Cardiac fibroblast (primary cell): ENCODE measurements at regions not wholly inside any gene's neighbourhood (a gene's known extent, or its start where the extent isn't known, plus 50 kb on each side); places are given as distances from the start of the nearest gene placed in this dataset.

Experiments
- DNase-seq, 2 donors: peaks; one replicate each; pipeline versions ENCODE4 v3.0.0 to v3.0.0-alpha.2; 2010; ENCODE audit warnings: low read depth in 2 of 2
- H3K4me3 ChIP-seq, 2 donors: replicated peaks in 1 of 2; 1 replicate in 1 of 2; 2 replicates in 1 of 2; pipeline ENCODE4 v1.5.1; 2011; ENCODE audit warnings: low read depth in 2 of 2, low read length in 2 of 2, mild to moderate bottlenecking in 2 of 2, moderate library complexity in 1 of 2
- CTCF ChIP-seq: IDR thresholded peaks from one replicate; pipeline ENCODE4 v1.5.1; 2011; ENCODE audit warnings: low read depth, mild to moderate bottlenecking, low read length, inconsistent platforms

DNA sequence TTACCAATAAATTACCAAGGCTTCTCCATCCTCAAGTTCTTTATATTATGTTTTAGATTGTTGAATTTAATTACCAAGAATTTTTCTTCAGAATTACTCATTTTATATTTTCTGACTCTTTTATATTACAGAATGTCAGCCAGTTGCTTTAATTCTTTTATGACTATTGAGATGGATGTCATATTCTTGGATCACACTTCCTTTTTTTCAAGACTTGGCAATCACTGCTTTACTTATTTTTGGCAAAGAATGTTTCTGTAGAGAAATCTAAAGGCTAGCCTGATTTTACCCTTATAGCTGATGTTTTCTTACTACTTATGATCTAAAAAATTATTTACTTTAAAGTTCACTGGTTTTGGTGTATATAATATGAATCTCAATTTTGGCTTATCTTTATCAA lies 721.1 kb upstream of the TMPRSS15 start:
- DNase-seq = no peak
- TF ChIP-seq CTCF = no peak
- H3K4me3 ChIP-seq = no peak overlapping the region

- no peak overlapping the region for H3K4me3 ChIP-seq
Measured at GRCh38 chr21:19130379-19131028, 726.9 kb upstream of the TMPRSS15 start.

GRCh38 chr21:19141511-19141910 lies 737.9 kb upstream of the TMPRSS15 start:
- TF ChIP-seq CTCF = no peak

More at GRCh38 chr21:19130379-19131028, 726.9 kb upstream of the TMPRSS15 start:
- DNase-seq = no peak
- TF ChIP-seq CTCF = no peak

DNA sequence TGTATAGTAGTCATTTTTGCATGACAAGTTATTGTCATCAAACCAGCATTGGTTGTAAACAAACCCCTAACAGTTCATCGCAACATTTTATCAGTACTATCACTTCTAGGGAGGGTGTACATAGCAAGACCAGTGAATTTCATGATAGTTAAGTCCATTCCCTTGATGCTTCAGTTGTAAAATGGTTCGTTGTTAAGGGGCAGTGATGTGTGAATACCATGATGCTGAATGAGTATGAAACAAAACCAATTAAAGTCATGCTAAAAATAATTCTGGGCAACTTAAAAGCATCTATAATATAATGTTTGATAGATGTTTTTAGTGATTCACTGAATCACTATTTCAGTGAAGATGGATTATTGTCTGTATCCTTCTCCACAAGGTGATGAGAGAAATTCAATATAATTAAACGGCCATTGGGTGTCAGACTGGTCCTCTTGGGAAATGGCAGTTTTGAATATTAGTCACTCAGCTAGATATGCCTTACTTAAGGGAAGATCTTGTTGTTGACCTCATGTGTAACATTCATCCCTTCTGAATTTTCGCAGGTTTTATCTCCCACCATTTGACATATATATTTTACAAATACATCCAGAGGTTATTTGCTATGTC lies 742.2 kb upstream of the TMPRSS15 start:
- no peak for DNase-seq

More at GRCh38 chr21:19141511-19141910, 737.9 kb upstream of the TMPRSS15 start:
- H3K4me3 ChIP-seq = no peak overlapping the region
- no peak for DNase-seq

DNA sequence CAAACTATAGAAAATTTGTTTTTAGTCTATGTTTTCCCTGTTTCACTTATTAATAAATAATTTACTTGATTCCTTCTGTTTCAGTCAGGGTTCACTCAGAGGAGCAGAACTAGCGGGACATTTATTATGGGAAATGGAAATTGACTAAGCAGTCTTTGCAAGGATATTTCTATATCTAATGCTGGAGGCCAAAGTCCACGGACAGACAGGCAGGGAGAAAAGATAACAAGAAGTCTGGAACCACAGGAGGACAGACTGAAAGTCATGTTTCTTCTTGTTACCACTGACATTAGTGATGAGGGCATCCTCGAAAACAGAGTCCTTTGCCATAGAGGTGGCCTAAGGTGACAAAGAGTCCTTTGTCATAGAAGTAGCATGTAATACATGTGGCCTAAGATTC lies 744.5 kb upstream of the TMPRSS15 start:
- DNase-seq = no peak
- no peak for TF ChIP-seq CTCF
- no peak overlapping the region for H3K4me3 ChIP-seq

More for the DNA sequence above, 742.2 kb upstream of the TMPRSS15 start:
- no peak for TF ChIP-seq CTCF
- H3K4me3 ChIP-seq = no peak overlapping the region

DNA sequence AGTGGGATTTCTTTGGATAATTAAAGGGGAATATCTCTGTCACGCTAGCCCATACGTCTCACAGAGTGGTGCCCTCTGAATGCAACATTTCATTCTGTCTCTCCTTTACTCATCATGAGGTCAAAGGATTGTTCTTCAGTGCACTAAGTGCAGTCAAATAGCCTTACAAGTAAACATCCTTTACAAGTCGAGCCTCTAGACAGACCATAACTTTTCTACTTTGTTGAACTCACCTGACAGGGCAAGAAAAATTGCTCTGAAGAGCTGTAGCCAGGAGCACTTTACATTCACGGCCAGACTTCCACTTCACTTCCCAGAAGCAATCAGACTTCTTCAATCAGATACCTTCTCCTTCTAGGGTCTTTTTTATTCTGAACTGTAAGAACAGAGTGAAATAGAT lies 768.0 kb upstream of the TMPRSS15 start:
- DNase-seq = no peak
- no peak overlapping the region for H3K4me3 ChIP-seq
- TF ChIP-seq CTCF = no peak

- TF ChIP-seq CTCF = no peak
- H3K4me3 ChIP-seq = no peak overlapping the region
Measured at GRCh38 chr21:19181604-19182140, 778.1 kb upstream of the TMPRSS15 start.

More at GRCh38 chr21:19181604-19182140, 778.1 kb upstream of the TMPRSS15 start:
- DNase-seq = no peak
